ENCODE measurements at regions not wholly inside any gene's neighbourhood (a gene's known extent, or its start where the extent isn't known, plus 50 kb on each side); places are given as distances from the start of the nearest gene placed in this dataset.
"Not testable (repeated sequence)": the region's sequence is repeated elsewhere in the genome, so short reads cannot be mapped to it uniquely, and the experiment has no call there.

DNA sequence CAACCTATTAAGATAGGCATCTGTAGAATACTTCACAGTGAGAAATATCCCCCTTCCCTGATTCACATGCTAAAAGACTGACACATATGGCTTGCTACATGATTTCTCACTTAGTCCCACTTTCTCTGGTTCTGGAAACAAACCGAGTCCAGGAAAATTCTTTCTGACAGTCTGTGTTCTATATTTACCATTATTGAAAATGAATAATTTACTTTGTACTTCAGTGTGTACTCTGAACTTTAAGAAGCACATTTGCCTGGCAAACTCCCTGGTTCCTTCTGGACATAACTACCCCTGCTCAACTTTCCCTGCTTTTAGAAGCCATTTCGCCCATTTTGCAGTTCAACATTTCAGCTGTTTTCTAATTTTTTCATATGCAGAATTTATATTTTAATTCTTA, 53.6 kb downstream of the APCS start:
- H3K4me3 ChIP-seq (ENCODE audit: low read length in 2 of 2): no peak overlapping the region
- intact Hi-C loops (cut with micrococcal nuclease): no loop called here
- ChIA-PET POLR2A (ENCODE audit: partially characterized antibody) (no interaction called here), CTCF (ENCODE audit: partially characterized antibody) (no interaction called here)
- H3K27me3 ChIP-seq (ENCODE audit: insufficient read depth, low read length): no peaks in the 10 kb centered on the region
- H3K36me3 ChIP-seq (ENCODE audit: insufficient read depth, low read length): no peaks in the 10 kb centered on the region
- no peaks in the 10 kb centered on the region for H3K4me1 ChIP-seq (ENCODE audit: insufficient read depth, low read length)
- no peaks in the 10 kb centered on the region for H3K9me3 ChIP-seq (ENCODE audit: control insufficient read depth in 1 of 2, low read length in 2 of 2)
- H3K27ac Mint-ChIP-seq: peak overlapping the region in 1 of 7 donors; percentile 2
- peaks cover 0 to 21% (median 10%) of the 10 kb centered on the region in 8 donors for H3K9me3 Mint-ChIP-seq
- H3K36me3 Mint-ChIP-seq: no peaks in the 10 kb centered on the region
- DNase-seq: no peak
- H3K27me3 Mint-ChIP-seq: peaks cover 9 to 23% of the 10 kb centered on the region in 2 donors
- no peak overlapping the region for H3K4me3 Mint-ChIP-seq
- H3K27ac ChIP-seq (ENCODE audit: low read depth, low read length): no peak overlapping the region
- H3K4me1 Mint-ChIP-seq: no peaks in the 10 kb centered on the region

DNA sequence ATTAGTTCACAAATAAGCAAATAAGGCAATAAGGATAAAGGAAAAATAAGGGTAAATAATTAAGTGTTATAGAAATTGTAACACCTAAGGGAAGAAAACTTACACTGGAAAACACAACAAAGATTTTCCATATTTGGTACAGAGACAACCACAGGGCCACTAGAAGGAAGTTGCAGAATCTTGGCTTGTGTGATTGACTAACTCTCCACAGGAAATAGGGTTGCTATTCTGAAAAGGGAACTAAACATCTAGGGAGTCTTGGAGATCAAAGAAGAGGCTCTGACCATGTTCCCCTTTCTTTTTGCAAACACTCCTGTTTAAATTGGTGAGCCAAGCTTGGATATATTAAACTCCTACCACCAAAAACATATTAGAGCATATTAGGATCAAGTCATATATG, 59.1 kb downstream of the APCS start:
- Histone ChIP-seq H3K36me3 (ENCODE audit: insufficient read depth, low read length) (no peaks in the 10 kb centered on the region), H3K4me3 (ENCODE audit: low read length in 2 of 2) (no peak overlapping the region), H3K9me3 (ENCODE audit: control insufficient read depth in 1 of 2, low read length in 2 of 2) (no peaks in the 10 kb centered on the region), H3K27me3 (ENCODE audit: insufficient read depth, low read length) (no peaks in the 10 kb centered on the region), H3K27ac (ENCODE audit: low read depth, low read length) (no peak overlapping the region), H3K4me1 (ENCODE audit: insufficient read depth, low read length) (no peaks in the 10 kb centered on the region)
- ChIA-PET CTCF (ENCODE audit: partially characterized antibody) (no interaction called here), POLR2A (ENCODE audit: partially characterized antibody) (no interaction called here)
- Mint-ChIP-seq H3K27me3 (peaks cover 15 to 21% of the 10 kb centered on the region in 2 donors), H3K9me3 (peaks cover 0 to 21% (median 10%) of the 10 kb centered on the region in 8 donors), H3K36me3 (no peaks in the 10 kb centered on the region), H3K4me3 (no peak overlapping the region), H3K27ac (no peak overlapping the region), H3K4me1 (no peaks in the 10 kb centered on the region)
- intact Hi-C loops (cut with micrococcal nuclease): no loop called here
- DNase-seq: no peak

DNA sequence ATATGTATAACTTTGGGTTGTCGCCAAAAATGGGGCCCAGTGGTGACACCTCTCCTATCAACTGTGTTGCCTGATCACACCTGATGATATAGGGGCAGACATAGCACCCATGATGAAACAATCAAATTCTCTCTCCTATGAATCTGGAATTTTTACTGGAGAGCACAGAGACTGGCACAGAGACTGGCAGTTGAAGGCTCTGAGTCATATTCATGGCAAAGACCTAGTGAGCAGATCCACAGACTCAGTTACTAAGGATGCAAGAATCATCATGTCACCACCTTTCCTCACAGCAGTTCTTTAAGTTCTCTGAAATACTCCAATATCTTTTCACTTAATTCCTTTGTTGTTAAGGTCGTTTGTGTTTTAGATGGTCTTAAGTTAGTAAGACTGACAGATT, 60.0 kb downstream of the APCS start:
- peaks cover 0 to 16% (median 10%) of the 10 kb centered on the region in 8 donors for H3K9me3 Mint-ChIP-seq
- no peak for DNase-seq
- H3K4me1 ChIP-seq (ENCODE audit: insufficient read depth, low read length): no peaks in the 10 kb centered on the region
- ChIA-PET POLR2A (ENCODE audit: partially characterized antibody) (no interaction called here), CTCF (ENCODE audit: partially characterized antibody) (no interaction called here)
- H3K27ac ChIP-seq (ENCODE audit: low read depth, low read length): no peak overlapping the region
- H3K36me3 ChIP-seq (ENCODE audit: insufficient read depth, low read length): no peaks in the 10 kb centered on the region
- no peaks in the 10 kb centered on the region for H3K9me3 ChIP-seq (ENCODE audit: control insufficient read depth in 1 of 2, low read length in 2 of 2)
- no peak overlapping the region for H3K4me3 ChIP-seq (ENCODE audit: low read length in 2 of 2)
- H3K36me3 Mint-ChIP-seq: no peaks in the 10 kb centered on the region
- H3K27me3 ChIP-seq (ENCODE audit: insufficient read depth, low read length): no peaks in the 10 kb centered on the region
- no peaks in the 10 kb centered on the region for H3K4me1 Mint-ChIP-seq
- peaks cover 15 to 22% of the 10 kb centered on the region in 2 donors for H3K27me3 Mint-ChIP-seq
- intact Hi-C loops (cut with micrococcal nuclease): no loop called here
- H3K27ac Mint-ChIP-seq: no peak overlapping the region
- no peak overlapping the region for H3K4me3 Mint-ChIP-seq

DNA sequence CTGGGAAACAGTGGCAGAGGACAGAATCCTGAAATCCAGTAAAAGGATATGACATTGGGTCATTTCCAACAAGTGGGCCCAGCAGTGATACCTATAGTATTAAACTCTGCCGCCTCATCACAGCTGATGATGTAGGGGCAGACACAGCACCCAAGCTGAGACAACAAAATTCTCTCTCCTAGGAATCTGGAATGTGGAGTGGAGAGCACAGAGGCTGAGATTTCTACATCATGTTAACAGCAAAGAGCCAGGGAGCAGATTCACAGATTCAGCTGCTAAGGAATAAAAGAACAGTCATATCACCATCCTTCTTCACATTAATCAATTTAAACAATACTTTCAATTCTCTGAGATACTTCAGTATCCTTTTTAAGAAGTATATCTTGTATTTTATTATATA, 61.9 kb downstream of the CRP start:
- Mint-ChIP-seq H3K9me3 (no peaks in the 10 kb centered on the region), H3K4me3 (no peak overlapping the region), H3K4me1 (no peaks in the 10 kb centered on the region), H3K27me3 (peaks cover 5 to 13% of the 10 kb centered on the region in 2 donors), H3K36me3 (no peaks in the 10 kb centered on the region), H3K27ac (no peak overlapping the region)
- H3K27ac ChIP-seq (ENCODE audit: low read depth, low read length): no peak overlapping the region
- intact Hi-C loops (cut with micrococcal nuclease): no loop called here
- ChIA-PET POLR2A (ENCODE audit: partially characterized antibody) (no interaction called here), CTCF (ENCODE audit: partially characterized antibody) (no interaction called here)
- H3K27me3 ChIP-seq (ENCODE audit: insufficient read depth, low read length): no peaks in the 10 kb centered on the region
- no peak for DNase-seq
- no peaks in the 10 kb centered on the region for H3K36me3 ChIP-seq (ENCODE audit: insufficient read depth, low read length)
- H3K9me3 ChIP-seq (ENCODE audit: control insufficient read depth in 1 of 2, low read length in 2 of 2): no peaks in the 10 kb centered on the region
- H3K4me3 ChIP-seq (ENCODE audit: low read length in 2 of 2): no peak overlapping the region
- no peaks in the 10 kb centered on the region for H3K4me1 ChIP-seq (ENCODE audit: insufficient read depth, low read length)

DNA sequence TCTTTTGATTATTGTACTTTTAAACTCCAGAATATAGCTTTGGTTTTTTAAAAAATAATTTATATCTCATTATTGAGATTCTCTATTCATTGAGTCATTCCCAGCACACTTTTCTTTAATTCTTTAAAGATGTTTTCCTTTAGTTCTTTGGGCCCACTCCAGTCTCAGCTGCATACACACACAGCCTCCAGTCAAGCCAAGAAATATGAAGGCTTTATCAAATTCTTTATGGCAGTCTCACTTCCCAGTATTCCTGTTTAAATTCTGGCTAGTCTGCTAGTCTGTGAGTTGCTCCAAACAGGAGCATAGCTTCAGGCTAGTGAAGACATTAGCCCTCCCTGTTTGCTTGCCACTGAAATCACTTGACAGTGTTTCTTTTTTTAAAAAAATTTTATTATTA, 61.2 kb downstream of the CRP start:
- intact Hi-C loops (cut with micrococcal nuclease): no loop called here
- ChIA-PET CTCF (ENCODE audit: partially characterized antibody) (no interaction called here), POLR2A (ENCODE audit: partially characterized antibody) (no interaction called here)
- Mint-ChIP-seq H3K4me1 (no peaks in the 10 kb centered on the region), H3K4me3 (no peak overlapping the region), H3K9me3 (no peaks in the 10 kb centered on the region), H3K36me3 (no peaks in the 10 kb centered on the region), H3K27me3 (peaks cover 4 to 13% of the 10 kb centered on the region in 2 donors), H3K27ac (no peak overlapping the region)
- no peaks in the 10 kb centered on the region for H3K27me3 ChIP-seq (ENCODE audit: insufficient read depth, low read length)
- no peaks in the 10 kb centered on the region for H3K4me1 ChIP-seq (ENCODE audit: insufficient read depth, low read length)
- DNase-seq: no peak
- H3K27ac ChIP-seq (ENCODE audit: low read depth, low read length): no peak overlapping the region
- H3K9me3 ChIP-seq (ENCODE audit: control insufficient read depth in 1 of 2, low read length in 2 of 2): no peaks in the 10 kb centered on the region
- H3K36me3 ChIP-seq (ENCODE audit: insufficient read depth, low read length): no peaks in the 10 kb centered on the region
- H3K4me3 ChIP-seq (ENCODE audit: low read length in 2 of 2): no peak overlapping the region

DNA sequence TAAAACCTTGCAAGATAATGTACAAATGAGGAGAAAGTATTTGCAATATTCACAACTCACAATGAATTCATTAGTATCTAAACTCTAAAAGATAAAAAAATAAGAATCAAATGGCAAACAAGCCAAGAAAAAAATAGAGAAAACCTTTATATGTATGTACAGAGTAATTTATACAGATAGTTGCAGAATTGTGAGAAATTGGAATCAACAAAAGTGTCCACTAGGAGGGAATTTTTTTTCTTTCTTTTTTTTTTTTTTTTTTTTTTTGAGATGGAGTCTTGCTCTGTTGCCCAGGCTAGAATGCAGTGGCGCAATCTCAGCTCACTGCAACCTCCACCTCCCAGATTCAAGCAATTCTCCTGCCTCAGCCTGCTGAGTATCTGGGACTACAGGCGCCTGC, 56.9 kb downstream of the CRP start:
- H3K27ac Mint-ChIP-seq; H3K27ac ChIP-seq (ENCODE audit: low read depth, low read length); H3K9me3 ChIP-seq (ENCODE audit: control insufficient read depth in 1 of 2, low read length in 2 of 2); H3K36me3 Mint-ChIP-seq; H3K36me3 ChIP-seq (ENCODE audit: insufficient read depth, low read length); H3K4me3 ChIP-seq (ENCODE audit: low read length in 2 of 2); DNase-seq; H3K4me1 Mint-ChIP-seq; H3K4me1 ChIP-seq (ENCODE audit: insufficient read depth, low read length); H3K27me3 ChIP-seq (ENCODE audit: insufficient read depth, low read length); POLR2A ChIA-PET (ENCODE audit: partially characterized antibody); H3K4me3 Mint-ChIP-seq; CTCF ChIA-PET (ENCODE audit: partially characterized antibody); intact Hi-C loops (cut with micrococcal nuclease): not testable (repeated sequence)
- peaks cover 4 to 12% of the 10 kb centered on the region in 2 donors for H3K27me3 Mint-ChIP-seq
- peaks cover 0 to 12% (median 2%) of the 10 kb centered on the region in 8 donors for H3K9me3 Mint-ChIP-seq
